ENCODE measurements at regions not wholly inside any gene's neighbourhood (a gene's known extent, or its start where the extent isn't known, plus 50 kb on each side); places are given as distances from the start of the nearest gene placed in this dataset.
"Not testable (repeated sequence)": the region's sequence is repeated elsewhere in the genome, so short reads cannot be mapped to it uniquely, and the experiment has no call there.

DNA sequence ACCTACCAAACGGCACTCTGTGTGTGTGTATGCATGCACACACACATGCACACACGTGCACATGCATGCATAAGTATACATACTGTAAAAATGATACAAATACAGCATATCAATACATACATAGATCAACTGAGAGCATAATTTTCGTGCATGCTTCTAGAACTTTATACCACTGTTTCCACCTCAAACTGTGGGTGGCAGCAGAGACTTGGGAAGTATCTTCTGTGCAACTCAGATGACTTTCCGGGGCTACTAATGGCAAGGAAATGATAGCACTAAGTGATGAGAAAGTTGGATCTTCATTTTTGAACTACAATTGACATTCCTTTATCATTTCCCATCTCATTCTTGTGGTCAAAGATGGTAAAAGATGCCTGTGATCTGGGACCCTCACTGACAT, 570.7 kb downstream of the REEP3 start:
- no peak for DNase-seq

GRCh38 chr10:64093304-64093703, 572.1 kb downstream of the REEP3 start:
- DNase-seq, result no peak

- DNase-seq, result no peak
Measured at GRCh38 chr10:64093946-64094535, 572.8 kb downstream of the REEP3 start.

- no peak for DNase-seq
Measured at GRCh38 chr10:64096941-64097340, 575.7 kb downstream of the REEP3 start.

- no peak for DNase-seq
Measured at GRCh38 chr10:64097391-64098122, 576.4 kb downstream of the REEP3 start.

DNA sequence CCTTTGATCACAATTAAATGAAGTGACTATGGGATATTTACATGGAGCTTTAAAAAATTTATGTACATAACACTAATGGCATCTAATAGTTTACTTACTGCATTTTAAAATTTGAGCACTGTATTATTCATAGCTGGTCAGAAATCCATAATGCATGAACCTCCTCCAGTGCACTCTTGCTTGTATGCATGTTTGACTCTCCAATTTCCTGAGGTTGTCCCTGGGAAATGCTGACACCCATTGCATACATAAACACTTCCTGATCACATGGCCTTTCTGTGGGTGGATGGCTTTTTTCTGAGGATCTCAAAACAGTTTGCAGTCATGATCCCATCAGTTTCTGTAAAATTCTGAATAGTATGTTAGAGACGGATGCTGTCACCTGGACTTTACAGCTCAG, 577.8 kb downstream of the REEP3 start:
- DNase-seq, result no peak

DNA sequence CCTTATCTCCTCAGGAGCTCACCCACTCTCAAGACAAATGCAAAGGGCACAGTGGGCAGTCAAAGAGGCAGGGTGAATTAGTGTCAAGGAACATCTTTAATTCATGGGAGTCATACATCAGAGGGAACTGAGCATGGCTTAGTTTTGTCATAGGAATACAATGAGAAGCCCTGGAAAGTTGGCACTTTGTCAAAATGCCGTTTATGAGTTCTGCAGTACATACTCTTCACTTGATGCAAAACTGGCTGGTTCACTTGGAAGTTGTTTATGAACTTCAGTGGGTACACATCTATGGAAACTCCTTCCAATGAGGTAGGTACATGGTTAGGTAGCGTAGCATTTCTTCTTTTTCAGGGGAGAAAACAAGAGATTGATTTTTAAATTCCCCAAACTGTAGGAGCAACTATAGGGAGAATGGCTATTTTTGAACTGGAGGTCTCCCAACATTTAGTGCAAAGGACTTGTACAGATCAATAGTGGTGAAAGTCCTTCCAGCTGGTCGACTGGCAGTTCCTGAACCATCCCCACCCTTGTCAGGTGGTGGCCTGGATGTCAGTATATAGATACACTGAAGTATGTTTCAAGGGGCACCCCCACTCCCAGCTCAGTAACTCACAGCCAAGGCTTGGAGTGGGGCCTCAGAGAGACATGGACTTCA, 580.5 kb downstream of the REEP3 start:
- DNase-seq, result no peak

GRCh38 chr10:64102264-64102633, 581.0 kb downstream of the REEP3 start:
- DNase-seq, result no peak

DNA sequence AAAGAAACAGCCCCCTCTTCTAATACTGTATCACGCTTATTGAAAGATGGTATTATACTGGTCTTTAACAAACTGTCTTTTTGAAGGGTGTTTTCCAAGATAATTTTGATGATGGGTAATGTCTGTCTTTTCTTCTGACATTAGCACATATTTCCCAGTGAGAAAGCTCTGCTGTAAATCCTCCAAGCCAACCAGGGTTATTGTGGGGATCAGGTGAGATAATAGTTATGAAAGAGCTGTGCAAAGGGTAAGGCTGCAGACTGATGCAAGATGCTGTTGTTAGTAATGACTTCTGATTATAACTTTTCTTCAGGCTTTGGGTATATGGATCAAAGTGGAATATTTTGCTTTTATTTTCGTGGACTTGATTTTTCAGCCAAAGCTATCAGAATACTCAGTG, 581.7 kb downstream of the REEP3 start:
- no peak for DNase-seq

DNA sequence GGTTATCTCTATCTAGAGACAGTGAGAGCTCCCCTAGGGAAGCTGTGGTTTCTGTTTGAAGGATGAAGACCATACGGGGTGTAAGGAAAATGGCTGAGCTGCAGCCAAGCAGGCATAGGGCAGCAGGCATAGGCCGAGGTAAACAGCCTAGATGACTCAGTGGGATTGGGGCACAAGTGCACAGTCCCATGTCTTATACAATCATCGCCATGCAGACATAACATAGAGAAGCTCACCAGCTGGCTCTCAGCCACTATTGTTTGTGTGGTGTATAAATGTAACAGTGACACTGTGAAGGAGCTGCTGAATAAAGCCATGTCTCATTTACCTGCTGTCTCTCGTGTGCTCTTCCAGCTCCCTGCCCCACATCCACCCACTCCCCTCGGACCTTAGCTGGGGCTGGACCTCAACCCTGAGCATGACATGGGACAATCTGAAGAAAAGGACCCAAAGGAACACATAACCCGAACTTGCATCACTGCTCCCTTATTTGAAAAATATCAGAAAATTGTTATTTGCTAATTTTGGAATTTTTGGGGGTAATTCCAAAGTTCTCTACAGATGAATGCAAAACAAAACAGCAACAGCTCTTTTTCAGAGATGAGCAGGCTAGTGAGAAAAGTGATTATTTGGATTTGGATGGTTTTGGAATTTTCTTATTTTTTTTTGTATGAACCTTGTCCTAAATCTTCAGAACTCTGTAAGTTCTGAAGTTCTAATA, 582.7 kb downstream of the REEP3 start:
- DNase-seq, result no peak

DNA sequence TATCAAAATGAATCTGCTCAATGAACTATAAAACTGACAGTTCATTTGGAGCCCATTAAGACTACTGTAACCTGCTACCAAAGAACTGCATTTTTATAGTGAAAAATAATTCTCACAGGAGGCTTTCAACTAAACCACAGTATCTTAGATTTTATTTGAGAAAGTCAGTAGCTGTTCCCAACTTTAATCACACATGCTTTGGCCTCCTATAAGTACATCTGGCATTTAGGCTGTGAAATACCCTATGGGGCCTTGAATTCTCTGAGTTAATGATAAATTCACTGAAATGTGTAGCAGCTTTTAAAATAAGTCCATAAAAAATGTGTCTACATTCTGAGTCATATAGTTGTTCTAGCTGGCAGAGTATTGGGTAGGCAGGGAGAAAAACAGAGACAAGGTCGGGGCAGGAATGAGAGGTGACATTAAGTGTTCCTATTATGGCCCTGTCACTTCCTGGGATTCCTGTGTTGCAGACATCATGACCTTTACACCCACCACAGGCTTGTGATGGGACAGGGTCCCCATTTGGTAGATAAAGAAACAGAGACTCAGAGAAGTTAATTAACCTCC, 588.8 kb downstream of the REEP3 start:
- no peak for DNase-seq

DNA sequence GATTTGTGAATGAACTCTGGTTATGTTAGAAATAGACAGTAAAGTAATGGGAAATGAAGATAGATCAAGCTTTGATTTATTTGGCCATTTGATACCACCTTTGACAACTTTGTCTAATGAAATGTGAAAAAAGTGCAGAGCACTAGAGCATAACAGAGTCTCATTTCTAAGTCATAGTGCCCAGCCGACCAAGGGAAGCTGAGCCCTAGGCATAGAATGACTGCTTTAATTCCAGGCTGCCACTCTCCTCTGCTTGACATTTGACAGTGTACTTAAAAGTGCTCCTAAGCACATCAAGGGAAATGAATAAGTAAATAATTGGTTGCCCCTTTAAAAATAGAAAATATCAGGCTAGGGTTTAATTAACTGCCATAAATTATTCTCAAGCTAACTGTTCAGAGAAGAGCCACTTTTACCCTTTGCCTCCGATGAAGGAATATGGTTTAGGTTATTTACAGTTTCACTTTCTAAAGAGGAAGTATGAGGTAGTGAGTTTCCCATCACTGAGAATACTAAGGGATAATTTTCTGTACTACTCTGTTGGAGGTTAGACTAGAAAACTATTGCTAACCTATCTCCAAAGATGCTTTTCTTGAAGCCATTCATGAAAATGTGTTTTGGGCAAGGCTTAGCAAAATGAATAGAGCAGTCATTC, 591.6 kb downstream of the REEP3 start:
- no peak for DNase-seq

GRCh38 chr10:64113375-64113774, 592.2 kb downstream of the REEP3 start:
- DNase-seq, result no peak

GRCh38 chr10:64113792-64114191, 592.6 kb downstream of the REEP3 start:
- DNase-seq, result no peak

DNA sequence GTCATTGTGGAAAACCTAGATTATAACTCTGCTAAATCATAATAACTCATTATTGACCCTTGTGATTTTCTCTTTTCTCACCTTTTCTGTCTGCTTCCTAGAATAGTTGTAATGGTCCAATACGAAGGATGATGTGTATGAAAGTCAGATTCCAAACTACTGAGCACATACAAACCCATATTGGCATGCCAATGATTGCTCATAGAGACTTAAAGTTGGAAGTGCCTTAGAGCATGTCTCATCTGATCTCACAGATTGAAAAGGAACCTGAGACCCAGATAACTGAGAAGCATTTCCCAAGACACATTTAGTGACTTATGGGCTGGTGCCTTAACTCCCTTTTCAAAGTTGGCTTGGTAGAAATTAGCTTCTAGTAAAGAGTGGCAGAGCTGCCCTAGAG, 594.3 kb downstream of the REEP3 start:
- no peak for DNase-seq

DNA sequence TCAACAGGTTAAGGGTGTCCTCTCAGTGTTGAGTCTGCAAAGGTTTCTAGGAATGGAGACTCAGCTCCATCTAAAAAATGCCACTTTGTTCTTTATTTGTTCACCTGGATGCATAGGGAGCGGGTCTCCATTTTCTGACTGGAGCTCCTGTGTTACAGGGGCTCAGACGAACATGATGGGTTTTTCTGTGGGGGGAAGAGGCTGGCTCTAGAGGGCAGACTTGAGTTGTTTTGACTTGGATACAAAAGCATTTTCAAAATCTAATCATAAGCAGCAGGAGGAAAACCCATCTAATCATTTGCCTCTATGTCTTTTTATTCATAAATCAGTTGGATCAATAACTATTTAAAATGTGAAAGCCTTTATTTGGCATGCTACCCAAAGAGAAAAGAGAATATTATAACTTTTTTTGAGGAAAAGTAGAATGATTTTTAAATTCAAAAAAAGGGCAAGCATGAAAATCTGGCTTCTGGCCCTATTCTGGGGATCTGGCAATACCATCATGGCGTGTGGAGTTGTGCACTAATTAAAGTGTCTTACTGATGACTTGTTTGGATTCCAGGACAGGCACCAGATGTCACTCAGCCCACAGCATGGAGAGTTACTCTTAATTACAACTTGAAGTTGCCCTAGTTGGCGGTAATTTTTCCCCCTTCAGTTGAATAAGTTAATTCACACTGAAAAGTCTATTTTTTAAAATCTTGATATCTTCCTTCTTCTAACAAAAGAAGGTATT, 594.9 kb downstream of the REEP3 start:
- no peak for DNase-seq

GRCh38 chr10:64116707-64117106, 595.5 kb downstream of the REEP3 start:
- DNase-seq, result no peak

DNA sequence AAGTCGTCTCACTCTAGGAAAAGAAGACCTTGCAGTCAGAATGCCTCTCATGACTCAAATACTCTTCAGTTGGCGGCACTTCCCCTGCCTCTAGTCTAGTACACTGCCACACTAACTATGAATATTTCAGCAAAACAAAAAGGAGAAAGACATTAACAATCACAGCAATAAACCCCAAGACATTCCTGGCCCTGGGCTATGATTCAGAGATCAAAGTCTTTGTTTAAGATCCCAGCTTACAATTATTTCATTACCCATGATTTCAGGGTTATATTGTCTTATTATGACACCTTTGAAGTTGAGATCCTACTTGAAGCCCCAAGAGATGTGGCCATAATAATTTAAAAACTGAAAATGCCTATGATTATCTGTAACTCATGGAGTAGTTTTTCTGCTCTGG, 597.5 kb downstream of the REEP3 start:
- DNase-seq, result no peak

GRCh38 chr10:64120301-64120980, 599.2 kb downstream of the REEP3 start:
- not testable (repeated sequence) for DNase-seq

DNA sequence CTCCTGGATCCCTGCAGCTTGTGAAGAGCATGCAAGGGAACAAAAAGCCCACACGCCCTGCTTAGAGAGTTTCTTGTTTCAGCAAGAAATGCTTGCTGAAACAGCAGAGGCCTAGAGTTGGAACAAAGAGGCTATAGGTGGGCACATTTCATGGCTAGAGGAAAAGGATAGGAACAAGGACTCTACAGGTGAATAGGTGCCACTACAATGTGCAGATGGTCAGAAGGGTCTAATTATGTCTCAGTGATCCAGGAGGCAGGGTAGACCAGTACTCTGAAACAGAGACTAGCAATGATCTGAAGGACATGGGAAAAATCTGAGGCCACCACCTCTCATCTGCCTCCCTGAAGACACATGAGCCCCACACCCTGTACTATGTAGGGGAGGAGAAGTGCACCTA, 609.0 kb downstream of the REEP3 start:
- DNase-seq, result no peak

DNA sequence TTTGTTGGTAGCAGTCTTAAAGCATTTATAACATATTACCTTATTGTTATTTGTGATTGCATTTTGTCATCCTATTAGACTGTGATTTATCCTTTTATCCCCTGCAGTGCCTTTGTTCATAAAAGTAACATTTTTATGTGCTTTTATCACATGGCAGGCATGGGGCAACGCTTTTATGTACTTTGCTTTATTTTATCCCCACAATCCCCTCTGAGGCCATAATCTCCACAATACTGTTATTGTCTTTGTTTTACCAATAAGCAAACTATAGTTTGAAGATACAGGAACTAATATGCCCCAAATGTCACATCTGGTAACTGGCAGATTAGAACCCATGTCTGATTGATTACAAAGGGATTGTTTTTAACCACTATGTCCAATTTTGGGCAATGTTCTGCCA, 613.5 kb downstream of the REEP3 start:
- DNase-seq, result no peak

- no peak for DNase-seq
Measured at GRCh38 chr10:64142395-64142794, 621.2 kb downstream of the REEP3 start.
